Activated naive CD8-positive, alpha-beta T cell treated with anti-CD3 and anti-CD28 coated beads for 36 hours (primary cell): ENCODE measurements at regions not wholly inside any gene's neighbourhood (a gene's known extent, or its start where the extent isn't known, plus 50 kb on each side); places are given as distances from the start of the nearest gene placed in this dataset.

ENCODE experiments used
- DNase-seq: peaks from one replicate; pipeline ENCODE4 v3.0.0; 2021
- H3K27ac Mint-ChIP-seq: one replicate; pipeline ENCODE4 v1.8.0; 2022; ENCODE audit warnings: mild to moderate bottlenecking, moderate library complexity, mixed read lengths
- H3K27me3 Mint-ChIP-seq: one replicate; pipeline ENCODE4 v1.8.0; 2022; ENCODE audit warnings: mild to moderate bottlenecking, mixed read lengths
- H3K36me3 Mint-ChIP-seq: one replicate; pipeline ENCODE4 v1.8.0; 2021; ENCODE audit warnings: mild to moderate bottlenecking, mixed read lengths
- H3K4me1 Mint-ChIP-seq: one replicate; pipeline ENCODE4 v1.8.0; 2021; ENCODE audit warnings: mixed read lengths
- H3K4me3 Mint-ChIP-seq: one replicate; pipeline ENCODE4 v1.8.0; 2022; ENCODE audit warnings: mild to moderate bottlenecking, moderate library complexity, mixed read lengths
- H3K9me3 Mint-ChIP-seq: one replicate; pipeline ENCODE4 v1.8.0; 2022; ENCODE audit warnings: mixed read lengths

DNA sequence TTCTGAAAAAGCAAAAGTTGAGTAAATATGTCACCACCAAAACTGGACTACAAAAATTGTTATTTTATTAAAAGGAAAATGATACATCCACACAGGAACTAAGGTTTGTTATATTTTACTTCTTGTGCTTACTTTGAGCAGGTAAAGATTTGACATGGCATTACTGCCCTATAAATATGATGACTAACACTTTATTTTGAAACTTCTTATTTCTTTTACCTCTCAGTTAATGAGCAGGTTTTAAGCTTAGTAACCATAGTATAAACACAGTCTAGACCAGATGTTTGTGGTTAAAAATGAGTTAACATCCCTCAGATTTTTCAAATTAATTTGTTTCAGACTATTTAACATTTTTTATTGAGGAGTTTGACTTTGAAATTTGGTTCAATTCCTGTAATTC is 862.5 kb upstream of the USP15 start:
- no peaks in the 10 kb centered on the region for H3K4me1 Mint-ChIP-seq
- DNase-seq: no peak
- H3K4me3 Mint-ChIP-seq: no peak overlapping the region
- H3K9me3 Mint-ChIP-seq: peaks cover 2% of the 10 kb centered on the region
- H3K36me3 Mint-ChIP-seq: no peaks in the 10 kb centered on the region
- no peak overlapping the region for H3K27ac Mint-ChIP-seq
- H3K27me3 Mint-ChIP-seq: no peaks in the 10 kb centered on the region

DNA sequence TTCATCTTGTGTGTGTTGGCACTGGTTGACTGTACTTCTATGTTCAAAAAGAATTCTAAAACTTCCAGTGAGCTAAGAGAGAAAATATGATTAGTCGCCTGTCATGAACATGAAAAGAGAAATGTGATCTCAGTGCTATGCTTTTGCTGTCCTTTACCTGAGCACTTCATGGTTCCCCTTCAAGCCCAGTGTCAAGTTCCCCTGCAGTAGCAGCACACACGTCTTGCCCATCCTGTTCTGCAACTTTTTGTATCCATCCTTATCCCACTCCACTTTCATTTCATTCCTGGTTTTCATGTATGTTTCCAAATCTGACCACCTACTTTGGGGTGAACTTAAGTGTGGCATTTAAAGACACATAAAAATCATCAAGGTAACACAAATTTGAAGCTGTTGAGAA is 848.0 kb upstream of the USP15 start:
- H3K36me3 Mint-ChIP-seq: no peaks in the 10 kb centered on the region
- no peak overlapping the region for H3K27ac Mint-ChIP-seq
- no peaks in the 10 kb centered on the region for H3K4me1 Mint-ChIP-seq
- peaks cover 3% of the 10 kb centered on the region for H3K9me3 Mint-ChIP-seq
- no peak for DNase-seq
- H3K27me3 Mint-ChIP-seq: no peaks in the 10 kb centered on the region
- no peak overlapping the region for H3K4me3 Mint-ChIP-seq

DNA sequence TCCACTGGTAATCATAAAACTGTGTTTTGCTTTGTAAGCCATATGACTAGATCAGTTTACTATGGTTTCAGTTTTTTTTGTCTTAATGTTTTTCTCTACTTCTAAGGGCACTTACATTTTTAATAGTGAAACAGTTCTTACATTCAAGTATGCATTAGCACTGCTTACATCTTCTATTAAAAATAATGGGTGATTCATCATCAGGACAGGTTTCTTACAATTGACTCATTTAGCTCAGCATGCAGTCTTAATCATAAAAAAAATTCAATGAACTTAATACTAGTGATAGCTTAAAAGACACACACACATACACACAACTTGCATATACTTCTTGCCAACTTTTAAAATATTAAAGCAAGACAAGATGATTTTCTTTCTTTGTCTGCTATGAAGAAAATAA is 845.7 kb upstream of the USP15 start:
- Mint-ChIP-seq H3K27ac (no peak overlapping the region), H3K27me3 (no peaks in the 10 kb centered on the region), H3K4me1 (no peaks in the 10 kb centered on the region), H3K4me3 (no peak overlapping the region), H3K9me3 (peaks cover 1% of the 10 kb centered on the region), H3K36me3 (no peaks in the 10 kb centered on the region)
- DNase-seq: no peak

DNA sequence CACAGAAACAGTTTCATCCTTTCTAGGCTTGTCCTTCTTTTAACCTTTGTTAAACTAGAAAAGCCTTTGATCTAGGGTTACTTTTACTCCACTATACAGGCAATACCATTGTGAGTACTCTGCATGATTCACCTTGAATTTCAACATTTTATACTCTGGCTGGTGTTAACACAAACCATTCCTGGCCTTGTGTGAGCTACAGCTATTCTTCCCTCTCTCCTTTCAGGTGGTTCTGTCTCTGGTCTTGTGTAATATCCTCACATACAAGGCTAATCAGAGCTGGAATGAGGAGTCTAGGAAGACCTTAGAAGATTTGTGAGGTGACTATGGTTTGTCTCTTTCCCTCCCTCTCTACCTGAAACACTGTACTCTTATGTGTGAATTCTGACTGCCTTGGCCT is 837.4 kb upstream of the USP15 start:
- no peaks in the 10 kb centered on the region for H3K27me3 Mint-ChIP-seq

DNA sequence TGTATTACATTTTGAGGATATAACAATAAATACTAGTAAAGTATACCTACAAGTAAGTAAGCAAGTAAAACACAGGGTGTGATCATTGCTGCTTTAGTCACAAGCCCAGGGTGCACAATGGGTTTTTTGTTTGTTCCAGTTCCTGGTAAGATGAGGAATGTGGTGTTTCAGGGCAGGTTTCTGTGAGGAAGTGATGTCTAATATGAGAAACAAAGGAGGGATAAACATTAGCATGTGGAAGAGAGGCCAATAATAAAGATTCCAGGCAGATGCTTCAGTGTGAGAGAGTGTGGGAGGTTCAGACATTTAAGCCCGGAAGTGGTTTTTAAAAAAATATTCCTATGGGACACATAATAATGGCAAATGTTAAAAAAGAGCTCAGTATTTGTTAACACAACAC is 808.1 kb upstream of the USP15 start:
- Mint-ChIP-seq H3K27ac (no peak overlapping the region), H3K27me3 (no peaks in the 10 kb centered on the region)
- DNase-seq: no peak

More for the DNA sequence above, 837.4 kb upstream of the USP15 start:
- Mint-ChIP-seq H3K4me1 (no peaks in the 10 kb centered on the region), H3K9me3 (peaks cover 8% of the 10 kb centered on the region), H3K27ac (no peak overlapping the region), H3K4me3 (no peak overlapping the region), H3K36me3 (no peaks in the 10 kb centered on the region)
- DNase-seq: no peak

DNA sequence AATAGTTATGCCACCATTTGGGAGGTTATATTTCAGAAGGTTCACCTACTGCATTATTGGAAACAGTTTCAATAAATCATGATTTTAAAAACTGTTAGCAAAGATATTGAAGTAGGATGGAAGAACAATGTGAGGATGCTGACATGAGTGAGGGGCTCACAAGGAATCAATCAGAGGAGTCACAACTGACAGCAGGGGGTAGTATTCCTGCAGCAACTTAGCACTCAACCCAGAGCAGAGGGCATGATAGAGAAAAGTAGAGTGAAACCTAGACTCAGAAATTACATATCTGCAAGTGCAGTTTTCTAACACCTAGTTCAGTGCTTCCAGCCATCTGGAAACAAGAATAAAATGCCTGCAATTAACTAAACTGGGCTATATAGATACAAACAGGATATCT is 772.5 kb upstream of the USP15 start:
- no peak for DNase-seq
- H3K9me3 Mint-ChIP-seq: peaks cover 4% of the 10 kb centered on the region
- H3K4me3 Mint-ChIP-seq: no peak overlapping the region
- H3K4me1 Mint-ChIP-seq: no peaks in the 10 kb centered on the region
- no peak overlapping the region for H3K27ac Mint-ChIP-seq
- H3K36me3 Mint-ChIP-seq: no peaks in the 10 kb centered on the region
- no peaks in the 10 kb centered on the region for H3K27me3 Mint-ChIP-seq

More for the DNA sequence above, 808.1 kb upstream of the USP15 start:
- no peaks in the 10 kb centered on the region for H3K9me3 Mint-ChIP-seq
- H3K36me3 Mint-ChIP-seq: no peaks in the 10 kb centered on the region
- no peaks in the 10 kb centered on the region for H3K4me1 Mint-ChIP-seq
- H3K4me3 Mint-ChIP-seq: no peak overlapping the region

DNA sequence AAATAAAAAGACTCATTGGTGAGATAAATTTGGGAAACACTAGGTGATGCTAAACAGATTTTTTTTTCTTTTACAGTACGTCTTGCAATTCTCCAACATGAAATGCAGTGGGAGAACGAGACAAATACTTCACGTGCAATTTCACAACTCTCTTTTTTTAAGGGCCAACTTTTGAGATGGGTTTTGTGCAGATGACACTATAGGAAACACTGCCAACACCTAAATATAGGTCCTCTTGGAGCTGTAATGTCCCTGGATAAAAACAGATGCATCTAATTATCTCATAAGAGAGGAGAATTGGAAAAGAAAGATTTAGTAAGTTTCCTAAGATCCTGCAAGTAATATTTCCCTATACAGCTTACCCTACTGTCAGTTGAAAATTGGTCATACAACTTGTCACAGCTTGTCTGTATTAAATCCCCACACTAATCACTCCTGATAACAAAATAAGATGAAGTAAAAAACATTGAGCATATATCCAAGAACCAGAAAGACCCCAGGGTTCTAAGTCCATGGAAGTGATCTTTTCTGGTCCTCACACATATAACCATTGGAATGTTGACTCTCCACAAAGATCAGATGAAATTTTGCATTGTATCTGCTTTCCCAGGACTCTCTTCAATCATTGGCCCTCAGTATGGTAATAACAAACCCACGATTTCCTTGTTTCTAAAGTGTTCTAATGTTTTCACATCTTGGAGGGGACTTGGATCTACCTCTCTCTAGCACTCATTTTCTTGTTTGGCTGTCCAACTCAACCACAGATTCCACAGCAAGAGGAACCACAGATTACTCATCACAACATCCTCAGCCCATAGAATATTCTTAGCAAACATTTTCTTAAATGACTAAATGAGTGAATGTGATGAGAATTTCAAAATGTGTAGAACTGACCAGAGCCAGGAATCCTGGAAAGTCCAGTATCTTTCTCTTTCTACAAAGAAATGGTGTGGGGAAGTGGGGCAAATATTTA is 769.4 kb upstream of the USP15 start:
- H3K9me3 Mint-ChIP-seq: peaks cover 2% of the 10 kb centered on the region
- no peaks in the 10 kb centered on the region for H3K36me3 Mint-ChIP-seq
- H3K4me1 Mint-ChIP-seq: no peaks in the 10 kb centered on the region
- no peak overlapping the region for H3K27ac Mint-ChIP-seq
- H3K4me3 Mint-ChIP-seq: no peak overlapping the region
- no peaks in the 10 kb centered on the region for H3K27me3 Mint-ChIP-seq
- DNase-seq: no peak

DNA sequence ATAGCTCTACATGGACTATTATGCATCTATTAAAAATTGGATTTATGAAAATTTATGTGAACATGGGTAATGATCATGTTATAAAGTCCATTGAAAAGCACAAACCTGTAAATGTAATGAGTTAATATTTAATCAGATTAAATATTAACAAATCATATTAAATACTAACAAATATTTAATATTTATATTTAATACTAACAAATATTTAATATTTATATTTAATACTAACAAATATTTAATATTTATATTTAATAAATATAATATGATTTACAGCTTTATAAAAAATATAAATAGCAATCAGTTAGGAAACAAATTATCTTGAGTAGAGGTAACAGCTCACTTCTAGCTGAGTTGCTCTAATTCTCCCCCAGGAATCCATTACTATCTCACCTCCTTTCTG is 758.0 kb upstream of the USP15 start:
- H3K9me3 Mint-ChIP-seq: no peaks in the 10 kb centered on the region
- no peaks in the 10 kb centered on the region for H3K36me3 Mint-ChIP-seq
- H3K4me3 Mint-ChIP-seq: no peak overlapping the region
- no peaks in the 10 kb centered on the region for H3K27me3 Mint-ChIP-seq
- DNase-seq: no peak
- H3K27ac Mint-ChIP-seq: no peak overlapping the region
- H3K4me1 Mint-ChIP-seq: no peaks in the 10 kb centered on the region

DNA sequence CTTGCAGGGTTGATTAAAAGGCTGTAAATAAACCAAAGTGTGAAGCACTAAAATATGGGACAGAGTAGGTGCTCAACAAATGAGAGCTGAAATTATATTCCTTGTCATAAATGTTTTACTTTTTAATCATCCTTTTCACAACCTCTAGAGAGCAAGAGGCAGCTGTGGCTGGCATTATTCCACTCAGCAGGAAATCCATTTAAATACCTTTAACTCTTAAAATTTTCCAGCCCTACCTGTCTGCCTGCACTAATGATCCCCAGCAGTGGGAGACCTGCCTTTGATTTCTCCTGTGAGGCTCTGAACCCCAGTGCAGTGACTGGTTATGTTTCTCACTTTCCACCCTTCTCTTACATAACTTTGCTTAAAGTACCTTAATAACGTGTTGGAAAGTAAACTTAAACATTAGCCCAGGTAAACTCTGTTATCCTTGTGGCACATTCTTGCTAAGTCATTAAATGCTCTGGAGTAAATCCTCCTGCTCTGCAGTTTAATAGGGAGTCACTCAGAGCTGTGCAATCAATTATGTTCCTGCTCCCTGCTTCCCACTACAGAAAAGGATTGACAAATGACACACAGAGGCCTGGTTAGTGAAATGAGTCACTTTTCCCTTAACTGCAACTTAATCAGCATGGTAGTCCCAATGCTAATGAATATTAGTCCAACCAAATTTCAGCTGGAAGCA is 755.7 kb upstream of the USP15 start:
- Mint-ChIP-seq H3K9me3 (no peaks in the 10 kb centered on the region), H3K27me3 (no peaks in the 10 kb centered on the region), H3K4me1 (no peaks in the 10 kb centered on the region), H3K36me3 (no peaks in the 10 kb centered on the region), H3K4me3 (no peak overlapping the region), H3K27ac (no peak overlapping the region)
- no peak for DNase-seq

DNA sequence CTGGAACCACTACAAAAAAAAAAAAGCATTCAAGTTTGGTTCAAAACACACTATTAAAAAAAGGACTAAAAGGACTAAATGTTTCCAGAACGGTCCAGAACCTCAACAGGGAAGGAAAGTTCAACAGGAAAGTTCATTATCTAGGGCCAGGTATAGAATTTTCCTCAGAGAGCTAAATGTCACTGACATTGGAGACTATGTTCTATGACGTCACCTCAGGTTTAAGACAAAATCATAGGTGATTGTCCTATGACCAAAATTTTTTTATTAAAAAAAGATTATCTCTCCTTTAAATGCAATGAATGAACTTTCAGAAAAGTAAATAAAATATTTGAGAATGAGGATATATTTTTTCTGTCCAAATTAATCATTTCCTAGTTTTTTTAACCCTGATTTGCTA is 746.7 kb upstream of the USP15 start:
- Mint-ChIP-seq H3K4me3 (no peak overlapping the region), H3K4me1 (no peaks in the 10 kb centered on the region), H3K27ac (no peak overlapping the region), H3K36me3 (no peaks in the 10 kb centered on the region), H3K9me3 (no peaks in the 10 kb centered on the region), H3K27me3 (no peaks in the 10 kb centered on the region)
- DNase-seq: no peak

DNA sequence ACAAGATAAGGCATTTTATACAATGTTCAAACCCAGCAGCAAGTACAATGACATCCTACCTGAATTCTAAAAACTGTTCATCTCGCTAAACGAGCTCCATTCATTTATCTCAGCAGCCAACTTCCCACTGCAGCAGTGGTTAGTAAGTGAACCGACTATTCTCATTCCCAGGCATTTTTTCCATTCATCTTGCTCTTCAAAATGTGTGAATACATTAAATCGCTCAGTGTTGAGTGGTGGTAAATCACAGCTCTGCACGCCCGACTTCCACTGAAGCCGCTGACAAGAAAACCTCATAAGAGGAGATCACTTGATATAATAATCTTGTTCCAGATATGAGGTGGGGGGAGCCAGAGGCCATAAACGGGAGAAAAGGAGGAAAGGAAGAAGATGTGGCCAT is 746.2 kb upstream of the USP15 start:
- no peak for DNase-seq
- Mint-ChIP-seq H3K27me3 (no peaks in the 10 kb centered on the region), H3K4me3 (no peak overlapping the region), H3K36me3 (no peaks in the 10 kb centered on the region), H3K9me3 (no peaks in the 10 kb centered on the region), H3K27ac (no peak overlapping the region), H3K4me1 (no peaks in the 10 kb centered on the region)

DNA sequence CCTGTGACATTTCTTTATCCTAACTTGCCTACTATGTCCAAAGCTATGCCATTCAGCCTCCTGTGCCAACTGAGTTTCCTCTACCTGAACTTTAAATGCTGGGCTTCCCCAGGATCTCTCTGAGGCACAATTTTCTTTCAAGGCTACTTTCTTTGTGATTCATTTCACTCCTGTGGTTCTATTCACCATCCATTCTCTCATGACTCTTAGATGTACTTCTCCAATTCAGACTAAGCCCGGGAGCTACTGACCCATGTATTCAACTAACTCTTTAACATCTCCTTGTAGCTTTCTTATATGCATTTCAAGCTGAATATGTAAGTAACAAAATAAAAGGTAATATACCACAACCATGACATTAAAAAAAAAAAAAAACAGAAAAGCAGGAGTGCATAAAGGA is 738.9 kb upstream of the USP15 start:
- DNase-seq: no peak
- Mint-ChIP-seq H3K9me3 (no peaks in the 10 kb centered on the region), H3K27ac (no peak overlapping the region), H3K27me3 (peaks cover 5% of the 10 kb centered on the region), H3K36me3 (no peaks in the 10 kb centered on the region), H3K4me1 (no peaks in the 10 kb centered on the region), H3K4me3 (no peak overlapping the region)

DNA sequence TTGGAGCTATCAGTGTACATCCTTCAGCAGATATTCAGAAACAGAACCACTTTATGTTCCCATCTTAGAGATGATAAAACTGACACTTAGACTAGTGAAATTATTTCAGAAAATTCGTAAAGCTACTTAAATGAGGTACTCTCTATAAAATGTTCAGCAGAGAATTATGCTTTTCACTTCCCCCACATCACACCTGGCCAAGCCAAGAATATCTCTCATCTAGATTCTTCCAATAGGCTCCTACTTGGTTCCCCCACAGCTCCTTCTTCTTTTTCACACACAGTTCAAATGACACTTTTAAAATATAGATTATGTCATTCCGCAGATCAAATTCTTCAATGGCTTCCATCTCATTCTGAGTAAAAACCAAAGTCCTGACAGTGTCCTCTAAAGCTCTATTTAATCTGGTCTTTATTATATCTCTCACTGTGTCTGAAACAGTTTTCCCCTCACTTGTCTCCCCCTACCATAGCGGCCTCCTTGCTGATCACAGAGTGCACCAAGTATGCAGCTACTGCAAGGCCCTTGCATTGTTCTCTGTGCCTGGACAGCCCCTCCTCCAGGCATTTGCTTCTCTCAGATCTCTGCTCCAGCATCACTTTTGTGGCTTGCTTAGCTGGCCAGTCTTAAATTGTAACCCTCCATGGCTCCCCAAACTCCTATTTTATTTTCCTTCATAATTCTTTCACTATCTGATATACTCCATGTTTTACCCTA is 736.8 kb upstream of the USP15 start:
- no peak overlapping the region for H3K4me3 Mint-ChIP-seq
- DNase-seq: no peak
- no peaks in the 10 kb centered on the region for H3K36me3 Mint-ChIP-seq
- peaks cover 5% of the 10 kb centered on the region for H3K27me3 Mint-ChIP-seq
- H3K4me1 Mint-ChIP-seq: no peaks in the 10 kb centered on the region
- no peaks in the 10 kb centered on the region for H3K9me3 Mint-ChIP-seq
- H3K27ac Mint-ChIP-seq: no peak overlapping the region

DNA sequence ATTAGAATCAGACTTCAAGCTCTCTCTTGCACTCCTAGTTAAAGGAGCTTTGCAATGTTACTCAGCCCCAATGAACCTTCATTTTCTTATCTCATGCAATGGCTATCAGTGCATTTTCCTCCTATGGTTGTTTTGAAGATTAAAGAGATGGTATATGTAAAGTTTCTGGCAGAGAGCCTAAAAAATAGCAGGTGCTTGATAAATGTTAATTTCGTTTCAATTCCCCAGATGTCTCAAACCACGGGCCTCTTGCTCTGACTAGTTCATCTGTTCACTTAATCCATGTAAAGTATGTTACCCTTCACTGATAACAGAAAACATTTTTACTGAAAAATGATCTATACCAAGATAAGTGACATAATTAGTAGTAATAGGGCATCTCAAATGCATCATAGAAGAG is 735.4 kb upstream of the USP15 start:
- Mint-ChIP-seq H3K36me3 (no peaks in the 10 kb centered on the region), H3K4me3 (no peak overlapping the region), H3K27ac (no peak overlapping the region), H3K27me3 (peaks cover 5% of the 10 kb centered on the region), H3K4me1 (no peaks in the 10 kb centered on the region), H3K9me3 (no peaks in the 10 kb centered on the region)
- no peak for DNase-seq

DNA sequence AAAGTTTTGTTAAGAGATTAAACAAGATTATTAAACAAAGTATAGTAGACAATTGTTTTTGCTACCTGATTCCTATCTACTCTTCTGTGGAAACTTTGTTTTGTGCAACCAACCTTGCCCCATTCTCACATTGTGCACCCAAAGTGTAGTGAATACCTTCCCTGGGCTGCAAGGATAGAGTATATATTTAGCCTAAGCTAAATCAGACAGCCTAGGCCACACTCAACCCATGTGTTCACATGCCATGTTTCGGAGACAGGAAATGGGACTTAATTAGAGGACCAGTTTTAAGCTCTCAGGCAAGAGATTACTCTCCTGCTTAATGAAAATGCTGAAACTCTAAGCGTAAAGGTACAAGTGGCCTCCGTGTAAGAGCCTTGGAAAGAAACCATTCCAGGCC is 734.9 kb upstream of the USP15 start:
- Mint-ChIP-seq H3K27me3 (peaks cover 5% of the 10 kb centered on the region), H3K4me3 (no peak overlapping the region), H3K27ac (no peak overlapping the region), H3K4me1 (no peaks in the 10 kb centered on the region), H3K36me3 (no peaks in the 10 kb centered on the region), H3K9me3 (no peaks in the 10 kb centered on the region)
- DNase-seq: no peak
